ENCODE measurements at regions not wholly inside any gene's neighbourhood (a gene's known extent, or its start where the extent isn't known, plus 50 kb on each side); places are given as distances from the start of the nearest gene placed in this dataset.

DNA sequence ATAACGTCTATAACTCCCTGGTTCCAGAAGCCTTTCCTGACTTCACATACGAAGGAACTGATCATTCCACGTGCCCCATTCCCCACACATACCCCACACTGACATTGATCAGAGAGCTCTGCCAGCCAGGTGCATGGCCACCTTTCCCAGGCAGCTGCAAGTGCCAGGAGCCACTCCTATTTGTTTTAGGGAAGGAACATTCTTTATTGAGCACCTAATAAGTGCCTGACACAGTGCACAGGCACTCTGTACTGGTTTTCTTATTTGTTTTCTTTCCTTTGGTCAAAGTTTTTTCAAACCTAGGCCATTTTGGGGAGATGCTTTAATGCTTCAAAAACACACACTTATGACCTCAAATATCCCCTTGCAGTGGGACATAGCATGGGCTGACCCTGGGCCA is 50.0 kb downstream of the PITPNM2 start:
- no peak for DNase-seq (ENCODE audit: extremely low read depth in 1 of 2, low read depth in 1 of 2)

DNA sequence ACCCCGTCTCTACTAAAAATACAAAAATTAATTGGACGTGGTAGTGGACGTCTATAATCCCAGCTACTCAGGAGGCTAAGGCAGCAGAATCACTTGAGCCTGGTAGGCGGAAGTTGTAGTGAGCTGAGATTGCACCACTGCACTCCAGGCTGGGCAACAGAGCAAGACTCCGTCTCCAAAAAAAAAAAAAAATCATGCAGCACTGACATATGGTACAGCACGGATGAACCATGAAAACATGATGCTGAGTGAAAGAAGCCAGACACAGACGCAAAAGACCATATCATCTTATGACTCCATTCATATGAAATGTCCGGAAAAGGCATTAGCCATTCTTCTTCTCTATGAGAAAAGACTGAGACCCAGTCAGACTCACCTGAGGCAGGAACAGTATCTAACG is 50.4 kb downstream of the PITPNM2 start:
- no peak for DNase-seq (ENCODE audit: extremely low read depth in 1 of 2, low read depth in 1 of 2)

- no peak for DNase-seq (ENCODE audit: extremely low read depth in 1 of 2, low read depth in 1 of 2)
These were observed 51.2 kb downstream of the PITPNM2 start for GRCh38 chr12:123099560-123100192.

GRCh38 chr12:123098780-123099179 is 52.1 kb downstream of the PITPNM2 start:
- no peak for DNase-seq (ENCODE audit: extremely low read depth in 1 of 2, low read depth in 1 of 2)

GRCh38 chr12:123097561-123098084 is 53.3 kb downstream of the PITPNM2 start:
- no peak for DNase-seq (ENCODE audit: extremely low read depth in 1 of 2, low read depth in 1 of 2)

- DNase-seq (ENCODE audit: extremely low read depth in 1 of 2, low read depth in 1 of 2) = no peak
These were observed 54.1 kb downstream of the PITPNM2 start for GRCh38 chr12:123096741-123097140.

DNA sequence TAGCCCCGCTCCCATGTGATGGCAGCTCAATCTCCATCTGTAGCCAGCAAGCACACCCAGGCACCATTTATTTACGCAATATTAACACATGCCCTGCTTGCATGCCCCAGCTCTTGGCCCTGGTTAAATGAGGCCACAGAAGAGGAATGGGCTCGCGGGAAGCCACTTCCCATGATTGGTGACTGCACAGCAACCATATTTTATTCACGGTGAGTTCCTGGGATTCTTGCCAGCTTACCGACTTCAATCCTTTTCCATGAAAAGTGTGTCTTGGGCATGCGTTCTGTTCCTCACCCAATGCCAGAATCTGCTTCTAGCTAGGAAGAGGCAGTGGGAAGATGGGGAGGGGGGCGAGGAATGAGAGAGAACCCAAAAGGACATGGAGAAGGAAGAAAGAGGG is 54.7 kb downstream of the PITPNM2 start:
- no peak for DNase-seq (ENCODE audit: extremely low read depth in 1 of 2, low read depth in 1 of 2)

DNA sequence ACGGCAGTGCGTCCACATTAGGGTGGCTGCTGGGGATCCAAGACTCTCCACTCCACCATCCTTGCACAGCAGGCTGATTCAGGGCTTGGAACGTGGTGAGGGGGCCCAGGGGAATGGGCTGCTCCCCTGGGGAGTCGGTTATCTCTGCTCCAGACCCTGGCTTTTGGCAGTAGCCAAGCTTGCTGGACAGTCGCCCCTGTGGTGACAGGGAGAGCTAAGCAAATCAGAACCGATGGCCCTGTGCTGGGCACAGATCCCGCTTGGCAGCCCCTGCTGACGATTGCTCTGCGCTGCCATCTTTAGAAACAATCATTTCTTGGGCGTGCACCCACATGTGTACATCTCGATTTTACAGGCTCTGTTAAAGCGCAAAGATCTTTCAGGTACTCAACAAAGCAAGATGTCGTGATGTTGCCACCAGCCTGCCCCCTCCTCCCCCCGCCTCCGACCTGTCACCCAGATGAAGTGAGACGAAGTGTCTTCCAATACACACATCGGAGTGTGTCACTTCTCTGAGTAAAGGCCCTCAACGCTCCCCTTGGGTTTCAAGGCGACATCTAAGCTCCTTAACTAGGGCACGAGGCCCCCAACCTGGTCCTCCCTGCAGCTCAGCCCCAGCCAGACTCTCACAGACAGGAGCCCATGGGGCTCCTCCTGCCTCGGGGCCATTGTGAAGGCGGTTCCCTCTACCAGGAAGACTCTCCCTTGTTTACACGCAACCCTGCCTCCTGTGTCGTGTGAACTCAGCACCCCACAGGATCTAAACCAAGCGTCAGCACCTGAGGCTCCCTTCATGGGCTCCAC is 55.6 kb downstream of the PITPNM2 start:
- no peak for DNase-seq (ENCODE audit: extremely low read depth in 1 of 2, low read depth in 1 of 2)

DNA sequence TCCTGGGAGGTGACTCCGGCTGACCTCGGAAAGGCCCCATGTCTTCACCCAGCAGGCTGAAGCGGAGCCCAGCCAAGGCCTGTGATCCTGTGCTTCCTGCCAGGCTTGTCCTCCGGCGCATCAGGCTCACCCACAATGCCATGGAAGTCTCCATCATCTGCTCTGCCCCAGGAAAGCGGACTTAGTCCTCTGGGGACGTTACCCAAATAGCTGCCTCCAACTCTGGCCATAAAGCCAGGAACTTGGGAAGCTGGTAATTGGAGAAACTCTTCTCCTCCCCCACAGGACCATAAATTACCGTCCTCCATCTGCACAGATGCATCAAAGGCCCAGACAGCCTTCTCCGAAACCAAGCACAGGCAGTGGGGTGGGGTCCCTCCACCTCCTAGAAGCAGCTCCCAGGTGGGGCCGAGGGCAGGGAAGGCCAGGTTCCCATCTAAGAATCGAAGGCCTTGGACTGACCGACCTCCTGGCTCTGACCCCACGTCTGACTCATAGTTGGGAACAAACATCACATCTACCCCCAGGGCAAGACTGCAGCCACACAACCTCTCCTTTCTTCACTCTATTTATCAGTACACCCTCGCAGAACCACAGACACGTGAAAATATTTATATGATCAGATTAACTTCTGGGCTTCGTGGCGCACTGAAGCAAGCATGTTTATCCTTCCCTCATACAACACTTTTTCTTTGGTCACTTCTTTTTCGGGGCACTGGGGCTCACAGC is 56.4 kb downstream of the PITPNM2 start:
- DNase-seq (ENCODE audit: extremely low read depth in 1 of 2, low read depth in 1 of 2) = no peak

- no peak for DNase-seq (ENCODE audit: extremely low read depth in 1 of 2, low read depth in 1 of 2)
These were observed 58.0 kb downstream of the PITPNM2 start for GRCh38 chr12:123092866-123093265.

DNA sequence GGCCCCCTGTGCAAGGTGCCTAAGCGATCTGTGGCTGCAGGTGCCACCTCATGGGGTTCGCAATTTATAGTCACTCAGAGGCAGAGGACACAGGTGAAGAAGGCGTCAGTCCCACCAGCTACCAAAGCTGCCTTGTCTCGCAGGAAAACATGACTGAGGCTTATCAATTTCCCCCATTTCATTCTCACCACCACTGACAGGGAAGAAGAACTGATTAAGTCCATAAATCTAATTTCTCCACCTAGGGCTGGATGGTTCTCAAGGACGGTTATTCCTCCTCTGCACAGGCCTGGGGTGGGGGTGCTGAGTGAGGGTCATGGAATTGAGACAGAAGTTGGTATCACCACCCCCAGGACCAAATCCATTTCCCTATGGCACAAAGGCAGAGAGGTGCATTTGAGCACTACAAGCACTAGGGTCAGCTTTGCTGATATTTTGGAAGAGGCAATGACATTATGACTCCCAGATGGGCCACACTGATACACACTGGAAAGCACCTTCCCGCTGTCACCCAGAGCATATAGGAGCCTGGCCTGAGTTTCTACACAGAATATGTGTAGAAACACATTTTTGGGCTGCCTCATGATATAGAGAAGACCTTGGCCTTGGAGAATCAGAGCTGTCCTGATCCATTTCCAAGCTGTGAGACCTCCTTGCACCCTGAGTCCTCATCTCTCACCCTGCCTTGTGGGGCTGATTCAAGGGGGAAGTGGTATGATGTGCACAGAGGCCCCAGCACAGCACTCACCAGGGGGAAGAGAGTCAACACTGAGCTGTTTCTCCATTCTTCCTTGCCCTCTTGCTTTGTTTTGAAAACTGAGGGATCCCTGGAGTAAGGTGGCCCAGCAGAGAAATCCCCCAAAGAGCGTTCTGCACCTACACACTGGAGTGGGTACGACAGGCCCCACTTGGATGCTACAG is 59.4 kb downstream of the PITPNM2 start:
- DNase-seq (ENCODE audit: extremely low read depth in 1 of 2, low read depth in 1 of 2) = no peak

- no peak for DNase-seq (ENCODE audit: extremely low read depth in 1 of 2, low read depth in 1 of 2)
These were observed 61.1 kb downstream of the PITPNM2 start for GRCh38 chr12:123089631-123090353.

GRCh38 chr12:123089140-123089539 is 61.8 kb downstream of the PITPNM2 start:
- no peak for DNase-seq (ENCODE audit: extremely low read depth in 1 of 2, low read depth in 1 of 2)

GRCh38 chr12:123085730-123086487 is 65.0 kb downstream of the PITPNM2 start:
- DNase-seq (ENCODE audit: extremely low read depth in 1 of 2, low read depth in 1 of 2) = no peak

DNA sequence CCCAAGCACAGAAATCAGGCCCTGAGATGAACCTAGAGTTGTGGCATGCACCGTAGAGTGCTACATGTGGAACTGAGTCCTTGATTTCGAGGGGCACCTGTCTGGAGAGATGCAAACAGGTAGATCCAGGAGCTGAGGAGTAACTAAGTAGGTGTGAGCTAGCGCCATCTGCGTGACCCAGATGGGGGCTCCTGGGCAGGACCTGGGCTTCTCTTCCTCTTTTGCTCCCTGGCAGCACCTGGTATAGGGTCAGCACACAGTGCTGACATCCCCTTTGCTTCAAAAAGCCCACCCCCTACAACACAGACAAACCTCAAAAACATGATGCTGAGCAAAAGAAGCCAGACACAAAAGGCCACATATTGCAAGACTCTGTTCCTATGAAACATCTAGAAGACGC is 65.8 kb downstream of the PITPNM2 start:
- no peak for DNase-seq (ENCODE audit: extremely low read depth in 1 of 2, low read depth in 1 of 2)

GRCh38 chr12:123083661-123084571 is 67.0 kb downstream of the PITPNM2 start:
- DNase-seq (ENCODE audit: extremely low read depth in 1 of 2, low read depth in 1 of 2) = no peak

DNA sequence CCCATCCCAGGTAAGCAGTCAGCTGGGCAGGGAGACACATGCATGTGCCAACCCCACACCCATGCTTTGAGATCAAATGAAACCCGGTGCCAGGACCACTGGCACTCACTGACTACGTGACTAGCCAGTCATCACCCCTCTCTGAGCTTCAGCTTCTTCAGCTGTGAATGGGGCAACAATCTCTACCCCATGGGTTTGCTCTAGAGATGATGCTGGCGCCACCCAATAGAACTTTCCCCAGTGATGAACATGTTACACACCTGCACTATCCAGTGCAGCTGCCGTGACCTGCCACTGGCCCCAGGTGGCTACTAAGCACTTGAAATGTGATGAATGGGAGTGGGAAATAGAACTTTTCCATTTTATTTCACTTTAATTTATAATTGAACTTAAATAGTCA is 70.3 kb downstream of the PITPNM2 start:
- DNase-seq (ENCODE audit: extremely low read depth in 1 of 2, low read depth in 1 of 2) = no peak

DNA sequence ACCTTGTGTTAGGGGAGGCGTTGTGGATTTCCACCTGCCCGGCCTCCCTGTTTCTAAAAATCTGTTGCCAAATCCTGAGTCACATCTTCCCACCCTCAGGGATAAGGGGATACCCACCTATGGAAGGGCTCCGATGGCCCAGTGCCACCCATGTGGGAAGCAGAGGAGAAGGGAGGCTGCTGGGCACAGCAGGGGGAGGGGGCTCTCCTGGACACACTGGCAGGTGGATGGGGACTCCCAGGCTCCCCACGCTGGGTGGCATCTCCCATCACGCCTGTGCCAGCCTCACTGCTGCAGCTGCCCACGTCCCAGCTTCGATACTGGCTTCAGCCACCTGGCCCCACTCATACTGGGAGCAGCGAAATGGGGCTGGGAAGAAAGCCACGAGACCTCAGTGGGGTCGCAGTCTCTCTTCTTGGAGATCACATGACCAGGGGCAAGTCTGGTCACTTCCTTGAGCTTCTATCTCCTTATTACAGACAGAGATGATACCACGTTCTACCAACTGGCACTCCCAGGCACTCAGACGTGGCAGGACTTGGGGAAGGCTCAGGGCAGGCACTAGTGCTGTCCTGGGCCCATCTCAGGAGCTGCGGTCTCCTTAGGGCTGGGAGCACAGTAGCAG is 72.2 kb downstream of the PITPNM2 start:
- DNase-seq (ENCODE audit: extremely low read depth in 1 of 2, low read depth in 1 of 2) = no peak
